Left lung (tissue), 4 donors: ENCODE measurements at regions not wholly inside any gene's neighbourhood (a gene's known extent, or its start where the extent isn't known, plus 50 kb on each side); places are given as distances from the start of the nearest gene placed in this dataset.

Source experiments
- ATAC-seq: fragments of 200-7000 bp; cut with Tn5 transposase; one replicate; pipeline ENCODE4 v1.9.1; 2020; ENCODE audit warnings: moderate library complexity
- DNase-seq, 4 donors: peaks; one replicate each; pipeline ENCODE4 v3.0.0-alpha.2; 2013 to 2020
- H3K27ac ChIP-seq, 2 donors: fragments of 200-600 bp; sonication (generic) in 1 of 2; one replicate each; pipeline versions ENCODE4 v1.5.0 to v1.8.0; 2020 to 2021
- H3K27me3 ChIP-seq, 2 donors: fragments of 200-600 bp; sonication (generic) in 1 of 2; one replicate each; pipeline versions ENCODE4 v1.5.0 to v1.8.0; 2020 to 2021
- H3K36me3 ChIP-seq, 2 donors: fragments of 200-600 bp; sonication (generic) in 1 of 2; one replicate each; pipeline versions ENCODE4 v1.5.0 to v1.8.0; 2020 to 2021
- H3K4me1 ChIP-seq, 2 donors: fragments of 200-600 bp; one replicate each; pipeline ENCODE4 v1.8.0; 2021
- H3K4me3 ChIP-seq, 2 donors: fragments of 200-600 bp; sonication (generic) in 1 of 2; one replicate each; pipeline versions ENCODE4 v1.5.0 to v1.8.0; 2020 to 2021; ENCODE audit warnings: mild to moderate bottlenecking in 1 of 2
- H3K9me3 ChIP-seq, 2 donors: fragments of 200-600 bp; sonication (generic) in 1 of 2; one replicate each; pipeline versions ENCODE4 v1.5.0 to v1.8.0; 2020 to 2021
- CTCF ChIP-seq, 2 donors: fragments of 200-600 bp; sonication (generic) in 1 of 2; IDR thresholded peaks; one replicate each; pipeline versions ENCODE4 v1.5.0 to v1.8.0; 2021; ENCODE audit warnings: antibody characterized with exemption in 2 of 2
- intact Hi-C, 2 donors: fragments of 100-400 bp; cut with DNase I; formaldehyde crosslinking; loops; one replicate each; pipeline versions ENCODE4 v1.11.2 to v1.14.2; 2022
- donor health status: DM: no; HTN: yes; CAD: no.
- donor health status: DM: no; HTN: no; CAD: no.

DNA sequence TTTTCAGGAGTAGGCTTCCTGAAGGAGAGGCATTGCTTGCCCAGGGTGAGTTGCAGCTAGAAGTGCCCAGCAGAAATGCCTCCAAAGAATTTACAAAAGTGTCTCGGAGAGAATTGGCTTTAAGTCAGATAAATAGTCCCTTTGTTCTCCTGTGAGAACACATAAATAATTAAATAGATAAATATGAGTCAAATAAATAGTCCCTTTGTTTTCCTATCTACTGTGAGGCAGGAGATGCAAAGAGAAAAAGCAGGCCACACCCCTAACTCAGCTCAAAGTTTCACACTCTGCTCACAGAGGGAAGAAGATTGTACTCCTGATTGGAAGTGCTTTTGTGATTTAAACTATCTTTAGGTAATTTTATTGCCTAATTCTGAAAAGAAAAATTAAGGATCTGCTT lies 180.7 kb upstream of the PRSS16 start:
- H3K4me3 ChIP-seq, result no peak overlapping the region
- no peak for DNase-seq
- intact Hi-C loops, result no loop called here
- H3K36me3 ChIP-seq, result no peaks in the 10 kb centered on the region
- no peak overlapping the region for H3K27ac ChIP-seq
- no peak for ATAC-seq
- H3K9me3 ChIP-seq, result no peaks in the 10 kb centered on the region
- TF ChIP-seq CTCF (IDR thresholded peaks at IDR 0.05), result no peak
- no peaks in the 10 kb centered on the region for H3K4me1 ChIP-seq
- H3K27me3 ChIP-seq, result no peaks in the 10 kb centered on the region

DNA sequence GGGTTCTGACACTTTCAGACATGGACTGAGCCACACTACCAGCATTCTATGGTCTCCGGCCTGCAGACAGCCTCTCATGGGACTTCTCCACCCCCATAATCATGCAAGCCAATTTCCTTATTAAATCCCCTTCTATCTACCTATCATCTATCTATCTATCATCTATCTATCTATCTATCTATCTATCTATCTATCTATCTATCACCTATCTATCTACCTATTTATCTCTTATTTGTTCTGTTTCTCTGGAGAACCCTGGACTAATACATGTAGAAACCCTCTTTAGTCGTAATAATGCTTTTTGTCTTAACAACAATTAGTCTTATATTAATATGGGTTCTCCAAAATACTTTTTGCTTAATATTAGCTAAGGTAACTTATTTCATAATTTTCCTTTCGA lies 174.1 kb upstream of the PRSS16 start:
- Histone ChIP-seq H3K4me3 (no peak overlapping the region), H3K36me3 (no peaks in the 10 kb centered on the region), H3K4me1 (peaks cover 0 to 1% of the 10 kb centered on the region in 2 donors), H3K9me3 (no peaks in the 10 kb centered on the region), H3K27ac (no peak overlapping the region), H3K27me3 (peaks cover 0 to 16% of the 10 kb centered on the region in 2 donors)
- no peak for DNase-seq
- intact Hi-C loops, result no loop called here
- ATAC-seq, result no peak
- TF ChIP-seq CTCF (IDR thresholded peaks at IDR 0.05), result no peak

- Histone ChIP-seq H3K27me3 (peaks cover 2 to 24% of the 10 kb centered on the region in 2 donors), H3K9me3 (no peaks in the 10 kb centered on the region), H3K36me3 (no peaks in the 10 kb centered on the region), H3K4me3 (no peak overlapping the region), H3K27ac (no peak overlapping the region), H3K4me1 (peaks cover 0 to 6% of the 10 kb centered on the region in 2 donors)
- TF ChIP-seq CTCF (IDR thresholded peaks at IDR 0.05), result no peak
- no peak for DNase-seq
- no peak for ATAC-seq
- intact Hi-C loops, result no loop called here
Observed at GRCh38 chr6:27076116-27076515, 171.4 kb upstream of the PRSS16 start.

GRCh38 chr6:27078734-27079357 lies 168.7 kb upstream of the PRSS16 start:
- peak; percentile 95 for ATAC-seq
- Histone ChIP-seq H3K4me1 (peaks cover 0 to 6% of the 10 kb centered on the region in 2 donors), H3K27ac (no peak overlapping the region), H3K9me3 (no peaks in the 10 kb centered on the region), H3K4me3 (peak overlapping the region in 1 of 2 donors; percentile 23), H3K27me3 (peaks cover 6 to 28% of the 10 kb centered on the region in 2 donors), H3K36me3 (no peaks in the 10 kb centered on the region)
- peak in 2 of 4 donors; percentile 49 to 73 for DNase-seq
- peak; percentile 66 for TF ChIP-seq CTCF (IDR thresholded peaks at IDR 0.05)
- intact Hi-C loops, result no loop called here

GRCh38 chr6:27081188-27081587 lies 166.3 kb upstream of the PRSS16 start:
- Histone ChIP-seq H3K4me1 (peaks cover 0 to 6% of the 10 kb centered on the region in 2 donors), H3K27ac (no peak overlapping the region), H3K36me3 (no peaks in the 10 kb centered on the region), H3K9me3 (no peaks in the 10 kb centered on the region), H3K27me3 (peaks cover 6 to 32% of the 10 kb centered on the region in 2 donors), H3K4me3 (no peak overlapping the region)
- ATAC-seq, result no peak
- no peak for DNase-seq
- intact Hi-C loops, result loop anchor here in 1 of 2 donors (5.0 kb wide), 1 partner anchor 474 kb away; no protein-coding TSS in a partner anchor
- TF ChIP-seq CTCF (IDR thresholded peaks at IDR 0.05), result no peak
